DND-41 (cell line): ENCODE measurements at regions not wholly inside any gene's neighbourhood (a gene's known extent, or its start where the extent isn't known, plus 50 kb on each side); places are given as distances from the start of the nearest gene placed in this dataset.

Experiments used
- ATAC-seq: fragments of 200-7000 bp; cut with Tn5 transposase; 3 replicates; pipeline ENCODE4 v1.9.1; 2021; ENCODE audit warnings: low read depth; ENCODE audit not compliant: insufficient read depth
- DNase-seq: peaks from one replicate; pipeline ENCODE4 v3.0.0-alpha.2; 2020
- H2AFZ ChIP-seq: 2 replicates; pipeline ENCODE4 v1.6.0; 2012; ENCODE audit warnings: low read depth, low read length
- H3K27ac ChIP-seq: 2 replicates; pipeline ENCODE4 v1.5.1; 2012; ENCODE audit warnings: low read length, inconsistent platforms
- H3K27me3 ChIP-seq: fragments of 200-600 bp; sonication (generic); 2 replicates; pipeline ENCODE4 v1.6.0; 2012; ENCODE audit warnings: low read length, mild to moderate bottlenecking, inconsistent platforms; ENCODE audit not compliant: insufficient read depth, poor library complexity
- H3K36me3 ChIP-seq: 2 replicates; pipeline ENCODE4 v1.5.1; 2012; ENCODE audit warnings: low read length, inconsistent platforms; ENCODE audit not compliant: insufficient read depth
- H3K4me1 ChIP-seq: 2 replicates; pipeline ENCODE4 v1.5.1; 2012; ENCODE audit warnings: mild to moderate bottlenecking, low read length; ENCODE audit not compliant: insufficient read depth
- H3K4me2 ChIP-seq: 2 replicates; pipeline ENCODE4 v1.6.0; 2012; ENCODE audit warnings: mild to moderate bottlenecking, moderate library complexity, low read length, inconsistent platforms; ENCODE audit not compliant: insufficient read depth
- H3K4me3 ChIP-seq, 2 experiments: fragments of 200-600 bp in 1 of 2; shearing (Covaris generic) in 1 of 2; 2 replicates each; pipeline ENCODE4 v1.5.1; 2012 to 2016; ENCODE audit warnings: inconsistent platforms in 2 of 2, low read length in 2 of 2, mild to moderate bottlenecking in 2 of 2, low read depth in 1 of 2, moderate library complexity in 1 of 2
- H3K79me2 ChIP-seq: 2 replicates; pipeline ENCODE4 v1.6.0; 2012; ENCODE audit warnings: low read length, inconsistent platforms; ENCODE audit not compliant: insufficient read depth
- H3K9ac ChIP-seq: 2 replicates; pipeline ENCODE4 v1.6.0; 2012; ENCODE audit warnings: low read depth, mild to moderate bottlenecking, inconsistent platforms, low read length, moderate library complexity
- H3K9me3 ChIP-seq: 2 replicates; pipeline ENCODE4 v1.5.1; 2012; ENCODE audit warnings: low read length, moderate library complexity, mild to moderate bottlenecking, inconsistent platforms; ENCODE audit not compliant: insufficient read depth, severe bottlenecking
- H4K20me1 ChIP-seq: 2 replicates; pipeline ENCODE4 v1.6.0; 2012; ENCODE audit warnings: low read length; ENCODE audit not compliant: insufficient read depth
- EZH2 ChIP-seq: IDR thresholded peaks from 3 replicates; pipeline ENCODE4 v1.6.1; 2012; ENCODE audit warnings: borderline replicate concordance, low read depth, mild to moderate bottlenecking, moderate library complexity, low read length, inconsistent platforms; ENCODE audit not compliant: severe bottlenecking
- TF ChIP-seq, protein P1 (sequence below): IDR thresholded peaks from 2 replicates; pipeline ENCODE4 v1.5.1; 2012; ENCODE audit warnings: borderline replicate concordance, low read length, moderate library complexity, mild to moderate bottlenecking; ENCODE audit not compliant: poor library complexity, severe bottlenecking; ENCODE audit errors: extremely low read depth

GRCh38 chr4:28548136-28548535 lies 1687.5 kb downstream of the STIM2 start:
- Histone ChIP-seq H3K9ac (no peak overlapping the region), H3K4me1 (no peaks in the 10 kb centered on the region), H3K4me3 (no peak overlapping the region), H3K9me3 (no peaks in the 10 kb centered on the region), H2AFZ (no peak overlapping the region), H4K20me1 (no peaks in the 10 kb centered on the region), H3K4me2 (no peak overlapping the region), H3K27me3 (no peaks in the 10 kb centered on the region), H3K79me2 (no peaks in the 10 kb centered on the region), H3K36me3 (no peaks in the 10 kb centered on the region), H3K27ac (no peak overlapping the region)
- DNase-seq (no peak), ATAC-seq (no peak)
- TF ChIP-seq EZH2: no peak
- TF ChIP-seq, protein P1, sequence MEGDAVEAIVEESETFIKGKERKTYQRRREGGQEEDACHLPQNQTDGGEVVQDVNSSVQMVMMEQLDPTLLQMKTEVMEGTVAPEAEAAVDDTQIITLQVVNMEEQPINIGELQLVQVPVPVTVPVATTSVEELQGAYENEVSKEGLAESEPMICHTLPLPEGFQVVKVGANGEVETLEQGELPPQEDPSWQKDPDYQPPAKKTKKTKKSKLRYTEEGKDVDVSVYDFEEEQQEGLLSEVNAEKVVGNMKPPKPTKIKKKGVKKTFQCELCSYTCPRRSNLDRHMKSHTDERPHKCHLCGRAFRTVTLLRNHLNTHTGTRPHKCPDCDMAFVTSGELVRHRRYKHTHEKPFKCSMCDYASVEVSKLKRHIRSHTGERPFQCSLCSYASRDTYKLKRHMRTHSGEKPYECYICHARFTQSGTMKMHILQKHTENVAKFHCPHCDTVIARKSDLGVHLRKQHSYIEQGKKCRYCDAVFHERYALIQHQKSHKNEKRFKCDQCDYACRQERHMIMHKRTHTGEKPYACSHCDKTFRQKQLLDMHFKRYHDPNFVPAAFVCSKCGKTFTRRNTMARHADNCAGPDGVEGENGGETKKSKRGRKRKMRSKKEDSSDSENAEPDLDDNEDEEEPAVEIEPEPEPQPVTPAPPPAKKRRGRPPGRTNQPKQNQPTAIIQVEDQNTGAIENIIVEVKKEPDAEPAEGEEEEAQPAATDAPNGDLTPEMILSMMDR: no peak

GRCh38 chr4:28548594-28548993 lies 1688.0 kb downstream of the STIM2 start:
- H3K9ac ChIP-seq: no peak overlapping the region
- TF ChIP-seq, protein P1: no peak
- TF ChIP-seq EZH2: no peak
- H3K36me3 ChIP-seq: no peaks in the 10 kb centered on the region
- H4K20me1 ChIP-seq: no peaks in the 10 kb centered on the region
- H2AFZ ChIP-seq: no peak overlapping the region
- H3K4me2 ChIP-seq: no peak overlapping the region
- H3K4me1 ChIP-seq: no peaks in the 10 kb centered on the region
- no peaks in the 10 kb centered on the region for H3K27me3 ChIP-seq
- H3K4me3 ChIP-seq: no peak overlapping the region
- DNase-seq (no peak), ATAC-seq (no peak)
- no peak overlapping the region for H3K27ac ChIP-seq
- H3K9me3 ChIP-seq: no peaks in the 10 kb centered on the region
- no peaks in the 10 kb centered on the region for H3K79me2 ChIP-seq

GRCh38 chr4:28555866-28556265 lies 1695.2 kb downstream of the STIM2 start:
- DNase-seq (no peak), ATAC-seq (no peak)
- no peak overlapping the region for H3K27ac ChIP-seq
- no peak overlapping the region for H3K4me3 ChIP-seq
- peaks cover 2% of the 10 kb centered on the region for H3K9me3 ChIP-seq
- H3K4me2 ChIP-seq: no peak overlapping the region
- H3K27me3 ChIP-seq: no peaks in the 10 kb centered on the region
- H3K36me3 ChIP-seq: no peaks in the 10 kb centered on the region
- no peaks in the 10 kb centered on the region for H3K79me2 ChIP-seq
- H3K9ac ChIP-seq: no peak overlapping the region
- H2AFZ ChIP-seq: no peak overlapping the region
- TF ChIP-seq EZH2: no peak
- TF ChIP-seq, protein P1: no peak
- no peaks in the 10 kb centered on the region for H4K20me1 ChIP-seq
- H3K4me1 ChIP-seq: no peaks in the 10 kb centered on the region

DNA sequence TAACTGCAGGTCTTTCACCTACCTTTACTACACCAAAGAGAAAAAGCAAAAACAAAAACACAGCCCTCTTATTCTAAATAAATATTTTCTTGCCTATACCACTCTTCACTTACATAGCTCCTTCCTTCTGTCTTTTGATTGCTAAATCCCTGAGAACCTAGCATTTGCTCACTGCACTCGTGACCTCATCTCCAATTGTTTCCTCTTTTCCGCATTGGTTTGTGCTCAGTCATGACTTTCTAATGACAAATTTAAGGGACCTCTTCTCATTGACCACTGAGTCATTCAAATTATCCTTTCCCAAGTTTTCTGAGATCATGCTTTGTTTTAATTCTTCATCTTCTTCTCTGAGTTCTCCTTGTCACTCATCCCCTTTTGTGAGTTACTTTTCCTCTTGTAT lies 1697.1 kb downstream of the STIM2 start:
- peaks cover 2% of the 10 kb centered on the region for H3K9me3 ChIP-seq
- no peak overlapping the region for H3K9ac ChIP-seq
- H2AFZ ChIP-seq: no peak overlapping the region
- no peak for ATAC-seq
- no peaks in the 10 kb centered on the region for H3K36me3 ChIP-seq
- no peaks in the 10 kb centered on the region for H3K4me1 ChIP-seq
- H4K20me1 ChIP-seq: no peaks in the 10 kb centered on the region
- H3K4me2 ChIP-seq: no peak overlapping the region
- H3K27me3 ChIP-seq: no peaks in the 10 kb centered on the region
- no peak overlapping the region for H3K27ac ChIP-seq
- H3K4me3 ChIP-seq: no peak overlapping the region
- no peaks in the 10 kb centered on the region for H3K79me2 ChIP-seq
- no peak for DNase-seq
- TF ChIP-seq, protein P1: no peak
- TF ChIP-seq EZH2: no peak
